Neuronal stem cell (in vitro differentiated cells): ENCODE measurements at regions not wholly inside any gene's neighbourhood (a gene's known extent, or its start where the extent isn't known, plus 50 kb on each side); places are given as distances from the start of the nearest gene placed in this dataset.

Source experiments
- DNase-seq: peaks from one replicate; pipeline ENCODE4 v3.0.0-alpha.2; 2013; ENCODE audit warnings: low spot score
- H2AFZ ChIP-seq: one replicate; pipeline ENCODE4 v1.6.1; 2013; ENCODE audit warnings: mild to moderate bottlenecking, low read length, inconsistent platforms
- H2AK5ac ChIP-seq: 2 replicates; pipeline ENCODE4 v1.6.1; 2013; ENCODE audit warnings: low read depth, mild to moderate bottlenecking, inconsistent platforms, low read length, moderate library complexity, mixed read lengths
- H2BK120ac ChIP-seq: 2 replicates; pipeline ENCODE4 v1.6.1; 2013; ENCODE audit warnings: low read depth, mild to moderate bottlenecking, inconsistent platforms, low read length, moderate library complexity, mixed read lengths
- H2BK12ac ChIP-seq: one replicate; pipeline ENCODE4 v1.6.1; 2013; ENCODE audit warnings: low read length, inconsistent platforms
- H2BK15ac ChIP-seq: 2 replicates; pipeline ENCODE4 v1.6.1; 2013; ENCODE audit warnings: mild to moderate bottlenecking, low read length, inconsistent platforms, mixed read lengths
- H2BK5ac ChIP-seq: one replicate; pipeline ENCODE4 v1.6.1; 2013; ENCODE audit warnings: inconsistent platforms, mild to moderate bottlenecking, low read length, moderate library complexity
- H3K14ac ChIP-seq: one replicate; pipeline ENCODE4 v1.6.1; 2013; ENCODE audit warnings: low read length, inconsistent platforms
- H3K18ac ChIP-seq: 2 replicates; pipeline ENCODE4 v1.6.1; 2013; ENCODE audit warnings: low read length, inconsistent platforms
- H3K23ac ChIP-seq: 2 replicates; pipeline ENCODE4 v1.6.1; 2013; ENCODE audit warnings: low read depth, mild to moderate bottlenecking, mixed read lengths, low read length, inconsistent platforms; ENCODE audit not compliant: poor library complexity
- H3K27ac ChIP-seq: replicated peaks from 3 replicates; pipeline ENCODE4 v1.5.1; 2013; ENCODE audit warnings: low read length, inconsistent platforms
- H3K27me3 ChIP-seq, 3 experiments: 2 replicates each; pipeline ENCODE4 v1.6.1; 2013; ENCODE audit warnings: low read length in 3 of 3, mild to moderate bottlenecking in 2 of 3, inconsistent platforms in 1 of 3, low read depth in 1 of 3, mixed read lengths in 1 of 3, moderate library complexity in 1 of 3; ENCODE audit not compliant: control insufficient read depth in 3 of 3, insufficient read depth in 3 of 3
- H3K36me3 ChIP-seq, 2 donors: replicated peaks in 1 of 2; 2 replicates each; pipeline ENCODE4 v1.6.1; 2013; ENCODE audit warnings: low read length in 2 of 2; ENCODE audit not compliant: control insufficient read depth in 2 of 2, insufficient read depth in 2 of 2
- H3K4ac ChIP-seq: 2 replicates; pipeline ENCODE4 v1.6.1; 2013; ENCODE audit warnings: inconsistent platforms, mild to moderate bottlenecking, low read length, moderate library complexity
- H3K4me1 ChIP-seq, 2 donors: 1 replicate in 1 of 2; 2 replicates in 1 of 2; pipeline ENCODE4 v1.6.1; 2013; ENCODE audit warnings: low read length in 2 of 2, low read depth in 1 of 2; ENCODE audit not compliant: control insufficient read depth in 2 of 2, insufficient read depth in 1 of 2
- H3K4me2 ChIP-seq: one replicate; pipeline ENCODE4 v1.6.1; 2013; ENCODE audit warnings: mild to moderate bottlenecking, low read length, inconsistent platforms; ENCODE audit not compliant: insufficient read depth, poor library complexity, severe bottlenecking
- H3K4me3 ChIP-seq, 2 donors: 2 replicates each; pipeline ENCODE4 v1.5.1; 2013; ENCODE audit warnings: low read length in 2 of 2, mild to moderate bottlenecking in 2 of 2, inconsistent platforms in 1 of 2, moderate library complexity in 1 of 2
- H3K79me1 ChIP-seq: one replicate; pipeline ENCODE4 v1.6.1; 2013; ENCODE audit warnings: low read depth, mild to moderate bottlenecking, inconsistent platforms, low read length, moderate library complexity
- H3K9ac ChIP-seq: one replicate; pipeline ENCODE4 v1.6.1; 2013; ENCODE audit warnings: mild to moderate bottlenecking, low read depth, low read length, inconsistent platforms; ENCODE audit not compliant: poor library complexity
- H3K9me3 ChIP-seq, 2 donors: replicated peaks in 1 of 2; 2 replicates each; pipeline versions ENCODE3 to v1.6.1; 2013; ENCODE audit warnings: low read length in 2 of 2, mild to moderate bottlenecking in 2 of 2, inconsistent platforms in 1 of 2, low read depth in 1 of 2, mixed read lengths in 1 of 2, moderate library complexity in 1 of 2; ENCODE audit not compliant: control insufficient read depth in 2 of 2, insufficient read depth in 1 of 2
- H4K8ac ChIP-seq: one replicate; pipeline ENCODE4 v1.6.1; 2013; ENCODE audit warnings: low read depth, mild to moderate bottlenecking, inconsistent platforms, low read length, moderate library complexity
- H4K91ac ChIP-seq: one replicate; pipeline ENCODE4 v1.6.1; 2013; ENCODE audit warnings: low read length, low read depth, mild to moderate bottlenecking, inconsistent platforms; ENCODE audit not compliant: poor library complexity
- WGBS, 2 donors: extraction: QIAGEN DNeasy Blood & Tissue Kit; methylation state at CpG; one replicate each; pipeline ENCODE4 v1.1.7; 2013; ENCODE audit warnings: missing lambda C conversion rate in 2 of 2, mixed read lengths in 1 of 2; ENCODE audit not compliant: insufficient read length in 2 of 2, insufficient replicate concordance in 1 of 2; ENCODE audit errors: extremely low coverage in 2 of 2; 5-methylcytosine and 5-hydroxymethylcytosine counted together

- Histone ChIP-seq H3K4me1 (no peaks in the 10 kb centered on the region), H2BK120ac (no peak overlapping the region), H2AFZ (no peak overlapping the region), H3K36me3 (no peaks in the 10 kb centered on the region), H4K8ac (no peak overlapping the region), H2BK12ac (no peak overlapping the region), H3K27ac (no peak overlapping the region), H2BK15ac (no peak overlapping the region), H3K9ac (no peak overlapping the region), H3K18ac (no peak overlapping the region), H4K91ac (no peak overlapping the region), H3K4ac (no peak overlapping the region), H3K4me2 (no peak overlapping the region), H3K9me3 (no peaks in the 10 kb centered on the region), H2AK5ac (no peak overlapping the region), H3K27me3 (no peaks in the 10 kb centered on the region), H3K79me1 (no peaks in the 10 kb centered on the region), H3K14ac (no peak overlapping the region), H3K4me3 (no peak overlapping the region), H3K23ac (no peak overlapping the region), H2BK5ac (no peak overlapping the region)
- no peak for DNase-seq
- WGBS, 2 donors, result no CpG with 5 or more reads among the region's 2 CpGs
Observed at GRCh38 chr18:28459587-28459986, 282.7 kb upstream of the CDH2 start.

GRCh38 chr18:28458751-28459150, 281.8 kb upstream of the CDH2 start:
- H2BK5ac ChIP-seq, result no peak overlapping the region
- no peak overlapping the region for H3K14ac ChIP-seq
- DNase-seq, result no peak
- H3K4me3 ChIP-seq, result no peak overlapping the region
- WGBS, 2 donors, result no CpG with 5 or more reads among the region's 1 CpG
- H3K18ac ChIP-seq, result no peak overlapping the region
- H3K27ac ChIP-seq, result no peak overlapping the region
- H3K9me3 ChIP-seq, result no peaks in the 10 kb centered on the region
- H3K79me1 ChIP-seq, result no peaks in the 10 kb centered on the region
- H2BK15ac ChIP-seq, result no peak overlapping the region
- no peaks in the 10 kb centered on the region for H3K27me3 ChIP-seq
- H4K91ac ChIP-seq, result no peak overlapping the region
- no peak overlapping the region for H4K8ac ChIP-seq
- no peak overlapping the region for H2BK12ac ChIP-seq
- no peak overlapping the region for H2AK5ac ChIP-seq
- no peak overlapping the region for H2AFZ ChIP-seq
- H3K9ac ChIP-seq, result no peak overlapping the region
- no peak overlapping the region for H3K4ac ChIP-seq
- H3K23ac ChIP-seq, result no peak overlapping the region
- no peaks in the 10 kb centered on the region for H3K4me1 ChIP-seq
- H3K36me3 ChIP-seq, result no peaks in the 10 kb centered on the region
- H3K4me2 ChIP-seq, result no peak overlapping the region
- no peak overlapping the region for H2BK120ac ChIP-seq

- Histone ChIP-seq H3K14ac (no peak overlapping the region), H3K4me3 (no peak overlapping the region), H2BK15ac (no peak overlapping the region), H2BK120ac (no peak overlapping the region), H2BK12ac (no peak overlapping the region), H3K27ac (no peak overlapping the region), H3K27me3 (no peaks in the 10 kb centered on the region), H2BK5ac (no peak overlapping the region), H2AK5ac (no peak overlapping the region), H3K4me1 (no peaks in the 10 kb centered on the region), H2AFZ (no peak overlapping the region), H3K79me1 (no peaks in the 10 kb centered on the region), H3K4me2 (no peak overlapping the region), H3K4ac (no peak overlapping the region), H3K36me3 (no peaks in the 10 kb centered on the region), H3K18ac (no peak overlapping the region), H3K9me3 (no peaks in the 10 kb centered on the region), H4K8ac (no peak overlapping the region), H4K91ac (no peak overlapping the region), H3K9ac (no peak overlapping the region), H3K23ac (no peak overlapping the region)
- WGBS, 2 donors, result no CpG with 5 or more reads among the region's 2 CpGs
- no peak for DNase-seq
Observed at GRCh38 chr18:28457784-28458183, 280.9 kb upstream of the CDH2 start.

GRCh38 chr18:28455971-28456370, 279.0 kb upstream of the CDH2 start:
- no peak overlapping the region for H3K14ac ChIP-seq
- H2BK15ac ChIP-seq, result no peak overlapping the region
- no peak overlapping the region for H3K4me2 ChIP-seq
- no peak overlapping the region for H3K9ac ChIP-seq
- no peaks in the 10 kb centered on the region for H3K27me3 ChIP-seq
- H2BK12ac ChIP-seq, result no peak overlapping the region
- WGBS, 2 donors, result no CpG with 5 or more reads among the region's 2 CpGs
- H4K91ac ChIP-seq, result no peak overlapping the region
- H2AK5ac ChIP-seq, result no peak overlapping the region
- H2AFZ ChIP-seq, result no peak overlapping the region
- no peak overlapping the region for H2BK5ac ChIP-seq
- H3K18ac ChIP-seq, result no peak overlapping the region
- no peak overlapping the region for H3K27ac ChIP-seq
- H3K4me3 ChIP-seq, result no peak overlapping the region
- H3K4ac ChIP-seq, result no peak overlapping the region
- no peak overlapping the region for H4K8ac ChIP-seq
- no peaks in the 10 kb centered on the region for H3K4me1 ChIP-seq
- H2BK120ac ChIP-seq, result no peak overlapping the region
- H3K79me1 ChIP-seq, result no peaks in the 10 kb centered on the region
- no peaks in the 10 kb centered on the region for H3K36me3 ChIP-seq
- no peak for DNase-seq
- no peak overlapping the region for H3K23ac ChIP-seq
- no peaks in the 10 kb centered on the region for H3K9me3 ChIP-seq
